Caco-2 (cell line): ENCODE measurements at regions not wholly inside any gene's neighbourhood (a gene's known extent, or its start where the extent isn't known, plus 50 kb on each side); places are given as distances from the start of the nearest gene placed in this dataset.
A peak's percentile ranks its signal among the peaks of the same experiment; 100 is the strongest.

Source experiments
- BruUV-seq: library from RNA; stranded (reverse); fragments of 400-500 nt; replicated peaks from 2 replicates; lab custom pipeline; 2021; lab: Mats Ljungman, UMichigan
- CTCF ChIA-PET: fragments of 300-600 bp; sonication (Branson Sonifier 250); formaldehyde crosslinking; loops from one replicate; lab custom pipeline; 2022; ENCODE audit warnings: antibody characterized with exemption; lab: Charles Lee
- POLR2A ChIA-PET: fragments of 300-600 bp; sonication (Branson Sonifier 250); formaldehyde crosslinking; loops from one replicate; lab custom pipeline; 2022; ENCODE audit warnings: antibody characterized with exemption; lab: Charles Lee
- DNase-seq, 2 experiments: peaks; one replicate each; pipeline versions ENCODE4 v3.0.0 to v3.0.0-alpha.2; 2020 to 2022
- H3K27me3 ChIP-seq: replicated peaks from 2 replicates; pipeline ENCODE4 v1.6.0; 2011; ENCODE audit warnings: low read length; ENCODE audit not compliant: control insufficient read depth, insufficient read depth
- H3K36me3 ChIP-seq: 2 replicates; pipeline ENCODE4 v1.5.1; 2011; ENCODE audit warnings: low read length; ENCODE audit not compliant: control insufficient read depth, insufficient read depth
- H3K4me1 ChIP-seq: fragments of 250-450 bp; sonication (Bioruptor Pico); 2 replicates; pipeline ENCODE4 v1.5.1; 2020; ENCODE audit warnings: mild to moderate bottlenecking
- H3K4me3 ChIP-seq: 2 replicates; pipeline ENCODE4 v1.5.1; 2011; ENCODE audit warnings: low read depth, mild to moderate bottlenecking, control low read depth, low read length
- H3K9me3 ChIP-seq: fragments of 250-450 bp; sonication (Bioruptor Pico); 2 replicates; pipeline ENCODE4 v1.5.1; 2020; ENCODE audit warnings: mild to moderate bottlenecking, moderate library complexity
- H3K27ac Mint-ChIP-seq: one replicate; pipeline ENCODE4 v1.8.0; 2022; ENCODE audit warnings: mixed read lengths; ENCODE audit not compliant: unreplicated experiment
- H3K27me3 Mint-ChIP-seq: one replicate; pipeline ENCODE4 v1.8.0; 2022; ENCODE audit warnings: mixed read lengths; ENCODE audit not compliant: insufficient read depth, unreplicated experiment
- H3K36me3 Mint-ChIP-seq: one replicate; pipeline ENCODE4 v1.8.0; 2022; ENCODE audit warnings: mild to moderate bottlenecking, mixed read lengths; ENCODE audit not compliant: insufficient read depth, unreplicated experiment
- H3K4me1 Mint-ChIP-seq: one replicate; pipeline ENCODE4 v1.8.0; 2022; ENCODE audit warnings: low read depth, mixed read lengths; ENCODE audit not compliant: unreplicated experiment
- H3K4me3 Mint-ChIP-seq: one replicate; pipeline ENCODE4 v1.8.0; 2022; ENCODE audit warnings: mild to moderate bottlenecking, moderate library complexity, mixed read lengths; ENCODE audit not compliant: unreplicated experiment
- H3K9me3 Mint-ChIP-seq: one replicate; pipeline ENCODE4 v1.8.0; 2022; ENCODE audit warnings: mixed read lengths; ENCODE audit not compliant: unreplicated experiment
- CTCF ChIP-seq, 2 experiments: fragments of 200-600 bp in 1 of 2; IDR thresholded peaks; 1 replicate in 1 of 2; 2 replicates in 1 of 2; pipeline versions ENCODE4 v1.5.1 to v1.8.0; 2011 to 2022; ENCODE audit warnings: antibody characterized with exemption in 1 of 2, control low read depth in 1 of 2, inconsistent platforms in 1 of 2, low read depth in 1 of 2, low read length in 1 of 2, mild to moderate bottlenecking in 1 of 2, moderate library complexity in 1 of 2; ENCODE audit not compliant: insufficient read depth in 1 of 2, severe bottlenecking in 1 of 2, unreplicated experiment in 1 of 2
- intact Hi-C: fragments of 100-400 bp; cut with micrococcal nuclease; formaldehyde crosslinking; loops from one replicate; pipeline ENCODE4 v1.10.0; 2022; ENCODE audit not compliant: unreplicated experiment

- BruUV-seq: no TSS peak
- CTCF ChIA-PET: no interaction called here
Measured at GRCh38 chr20:40320517-40321011, 368.5 kb downstream of the MAFB start.

GRCh38 chr20:40319741-40320516 is 369.1 kb downstream of the MAFB start:
- intact Hi-C loops: no loop called here
- Histone ChIP-seq H3K36me3 (no peaks in the 10 kb centered on the region), H3K4me1 (0 out of 2 replicates have a peak, but pooled peaks cover 6% of the 10 kb centered on the region), H3K27me3 (no peaks in the 10 kb centered on the region), H3K4me3 (no peak overlapping the region), H3K9me3 (no peaks in the 10 kb centered on the region)
- no TSS peak for BruUV-seq
- Mint-ChIP-seq H3K27ac (no peak overlapping the region), H3K9me3 (no peaks in the 10 kb centered on the region), H3K4me1 (peaks cover 6% of the 10 kb centered on the region), H3K27me3 (peaks cover 6% of the 10 kb centered on the region), H3K4me3 (no peak overlapping the region), H3K36me3 (no peaks in the 10 kb centered on the region)
- POLR2A ChIA-PET: no interaction called here
- TF ChIP-seq CTCF (IDR thresholded peaks at IDR 0.05; ENCODE audit: insufficient read depth in 1 of 2, low read depth in 1 of 2, low read length in 1 of 2, severe bottlenecking in 1 of 2, unreplicated experiment in 1 of 2): no peak
- CTCF ChIA-PET: no interaction called here
- peak in 1 of 2 experiments; percentile 35 for DNase-seq

More at GRCh38 chr20:40320517-40321011, 368.5 kb downstream of the MAFB start:
- Histone ChIP-seq H3K4me3 (no peak overlapping the region), H3K9me3 (no peaks in the 10 kb centered on the region), H3K27me3 (no peaks in the 10 kb centered on the region), H3K4me1 (0 out of 2 replicates have a peak, but pooled peaks cover 6% of the 10 kb centered on the region), H3K36me3 (no peaks in the 10 kb centered on the region)
- Mint-ChIP-seq H3K27me3 (peaks cover 6% of the 10 kb centered on the region), H3K9me3 (no peaks in the 10 kb centered on the region), H3K4me1 (peaks cover 6% of the 10 kb centered on the region), H3K4me3 (no peak overlapping the region), H3K27ac (no peak overlapping the region), H3K36me3 (no peaks in the 10 kb centered on the region)
- TF ChIP-seq CTCF (IDR thresholded peaks at IDR 0.05; ENCODE audit: insufficient read depth in 1 of 2, low read depth in 1 of 2, low read length in 1 of 2, severe bottlenecking in 1 of 2, unreplicated experiment in 1 of 2): no peak
- intact Hi-C loops: no loop called here
- POLR2A ChIA-PET: no interaction called here
- no peak for DNase-seq

GRCh38 chr20:40319056-40319455 is 370.0 kb downstream of the MAFB start:
- POLR2A ChIA-PET: no interaction called here
- H3K9me3 ChIP-seq: no peaks in the 10 kb centered on the region
- H3K4me1 ChIP-seq: 0 out of 2 replicates have a peak, but pooled peaks cover 6% of the 10 kb centered on the region
- H3K27me3 Mint-ChIP-seq: peaks cover 6% of the 10 kb centered on the region
- no peaks in the 10 kb centered on the region for H3K27me3 ChIP-seq
- H3K36me3 Mint-ChIP-seq: no peaks in the 10 kb centered on the region
- H3K4me3 ChIP-seq: no peak overlapping the region
- BruUV-seq: no TSS peak
- H3K27ac Mint-ChIP-seq: no peak overlapping the region
- intact Hi-C loops: no loop called here
- no peaks in the 10 kb centered on the region for H3K9me3 Mint-ChIP-seq
- CTCF ChIA-PET: no interaction called here
- H3K36me3 ChIP-seq: no peaks in the 10 kb centered on the region
- no peak for DNase-seq
- peaks cover 6% of the 10 kb centered on the region for H3K4me1 Mint-ChIP-seq
- TF ChIP-seq CTCF (IDR thresholded peaks at IDR 0.05; ENCODE audit: insufficient read depth in 1 of 2, low read depth in 1 of 2, low read length in 1 of 2, severe bottlenecking in 1 of 2, unreplicated experiment in 1 of 2): no peak
- H3K4me3 Mint-ChIP-seq: no peak overlapping the region
